ENCODE measurements at regions not wholly inside any gene's neighbourhood (a gene's known extent, or its start where the extent isn't known, plus 50 kb on each side); places are given as distances from the start of the nearest gene placed in this dataset.
"Not testable (repeated sequence)": the region's sequence is repeated elsewhere in the genome, so short reads cannot be mapped to it uniquely, and the experiment has no call there.

- not testable (repeated sequence) for DNase-seq
Observed at GRCh38 chr1:194859481-194860154, 1673.2 kb upstream of the B3GALT2 start.

GRCh38 chr1:194858811-194859480 lies 1672.5 kb upstream of the B3GALT2 start:
- DNase-seq = not testable (repeated sequence)

- no peak for DNase-seq
Observed at GRCh38 chr1:194857413-194857812, 1671.0 kb upstream of the B3GALT2 start.

GRCh38 chr1:194848846-194849245 lies 1662.4 kb upstream of the B3GALT2 start:
- DNase-seq = no peak

GRCh38 chr1:194846488-194846887 lies 1660.1 kb upstream of the B3GALT2 start:
- DNase-seq = no peak

GRCh38 chr1:194843077-194843476 lies 1656.7 kb upstream of the B3GALT2 start:
- no peak for DNase-seq

- DNase-seq = no peak
Observed at GRCh38 chr1:194833111-194833510, 1646.7 kb upstream of the B3GALT2 start.

- not testable (repeated sequence) for DNase-seq
Observed at GRCh38 chr1:194831595-194831994, 1645.2 kb upstream of the B3GALT2 start.

- DNase-seq = no peak
Observed at GRCh38 chr1:194830387-194830786, 1644.0 kb upstream of the B3GALT2 start.

GRCh38 chr1:194829492-194829891 lies 1643.1 kb upstream of the B3GALT2 start:
- no peak for DNase-seq

- DNase-seq = no peak
Observed at GRCh38 chr1:194825382-194825781, 1639.0 kb upstream of the B3GALT2 start.

- DNase-seq = no peak
Observed at GRCh38 chr1:194821091-194821490, 1634.7 kb upstream of the B3GALT2 start.

- no peak for DNase-seq
Observed at GRCh38 chr1:194818674-194819073, 1632.3 kb upstream of the B3GALT2 start.

GRCh38 chr1:194816859-194817258 lies 1630.4 kb upstream of the B3GALT2 start:
- DNase-seq = no peak

- no peak for DNase-seq
Observed at GRCh38 chr1:194813096-194813495, 1626.7 kb upstream of the B3GALT2 start.

- no peak for DNase-seq
Observed at GRCh38 chr1:194809665-194810064, 1623.3 kb upstream of the B3GALT2 start.

GRCh38 chr1:194809215-194809614 lies 1622.8 kb upstream of the B3GALT2 start:
- DNase-seq = no peak

- DNase-seq = no peak
Observed at GRCh38 chr1:194807530-194808220, 1621.3 kb upstream of the B3GALT2 start.

GRCh38 chr1:194802572-194802971 lies 1616.2 kb upstream of the B3GALT2 start:
- DNase-seq = no peak

- no peak for DNase-seq
Observed at GRCh38 chr1:194795917-194796593, 1609.6 kb upstream of the B3GALT2 start.

GRCh38 chr1:194787001-194787400 lies 1600.6 kb upstream of the B3GALT2 start:
- no peak for DNase-seq

- DNase-seq = no peak
Observed at GRCh38 chr1:194786027-194786426, 1599.6 kb upstream of the B3GALT2 start.

GRCh38 chr1:194776657-194777056 lies 1590.2 kb upstream of the B3GALT2 start:
- DNase-seq = no peak

Measured in activated CD4-positive, alpha-beta T cell treated with anti-CD3 and anti-CD28 coated beads, Interleukin-10, Interleukin-2, amounts not matched to agents 100 ng/mL and 50 ng/mL, durations not matched to agents 16 hours and 8 hours (primary cell).